ENCODE measurements at regions not wholly inside any gene's neighbourhood (a gene's known extent, or its start where the extent isn't known, plus 50 kb on each side); places are given as distances from the start of the nearest gene placed in this dataset.
A peak's percentile ranks its signal among the peaks of the same experiment; 100 is the strongest.
"Not testable (repeated sequence)": the region's sequence is repeated elsewhere in the genome, so short reads cannot be mapped to it uniquely, and the experiment has no call there.

DNA sequence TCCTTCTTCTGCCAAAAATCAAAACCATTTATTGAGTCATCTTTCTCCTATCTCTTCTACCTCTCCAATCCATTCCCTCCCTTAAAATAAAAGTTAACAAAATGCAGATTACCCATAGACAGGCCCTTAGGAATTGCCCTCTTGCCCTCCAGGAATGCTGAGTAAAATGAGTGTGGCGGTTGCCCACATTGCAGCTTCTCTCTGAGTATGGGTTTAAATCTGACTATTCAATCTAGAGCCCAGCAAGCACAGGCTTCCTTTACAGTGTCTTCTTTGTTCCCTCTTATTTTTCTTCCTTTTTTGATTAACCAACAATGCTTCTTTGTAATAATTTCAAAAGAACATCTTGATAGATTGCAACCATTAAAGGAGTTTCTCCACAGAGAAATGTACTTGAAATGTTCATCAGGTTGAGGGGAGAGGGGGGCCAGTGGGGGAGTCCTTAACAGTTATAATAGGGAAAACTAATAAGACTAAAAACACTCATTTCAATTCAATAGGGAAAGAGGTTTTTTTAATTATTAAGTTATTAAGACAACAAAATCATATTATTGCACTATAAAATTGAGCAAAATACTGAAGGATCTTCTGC, 135.3 kb upstream of the LMCD1 start:
- DNase-seq: no peak

DNA sequence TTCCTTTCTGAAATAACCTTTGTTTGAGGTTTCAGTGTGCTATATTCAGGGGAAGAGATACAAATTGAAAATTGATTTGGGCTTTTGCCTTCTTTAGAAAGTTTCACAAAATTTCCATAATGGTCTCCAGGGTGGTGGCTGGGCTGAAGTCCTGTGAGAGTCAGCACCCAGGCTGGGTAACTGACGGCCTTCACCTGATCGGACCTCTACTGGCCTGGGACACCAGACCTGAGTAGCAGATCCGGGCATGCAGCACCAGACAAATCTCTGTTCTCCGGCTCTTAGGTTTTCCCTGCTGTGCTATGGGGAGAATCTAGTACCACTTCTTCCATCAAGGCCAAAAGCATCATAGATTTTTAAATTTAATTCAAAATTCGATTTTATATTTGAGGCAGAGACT, 133.0 kb upstream of the LMCD1 start:
- DNase-seq: no peak

DNA sequence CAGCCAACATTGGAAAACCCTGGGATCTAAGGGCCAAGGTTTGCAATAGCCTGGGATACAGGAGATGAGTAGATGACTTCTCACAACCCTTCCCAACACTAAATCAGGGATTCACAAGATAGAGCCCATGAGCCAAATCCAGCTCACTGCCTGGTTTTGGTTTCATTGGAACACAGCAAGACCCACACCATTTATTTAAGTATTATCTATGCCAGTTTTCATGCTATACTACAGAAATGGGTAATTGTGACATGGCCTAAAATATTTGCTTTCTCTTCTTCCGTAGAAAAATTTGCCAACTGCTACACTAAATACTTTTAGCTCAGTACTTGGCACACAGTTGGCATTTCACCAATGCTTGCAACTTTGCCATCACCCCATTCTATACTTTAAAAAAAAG, 132.0 kb upstream of the LMCD1 start:
- DNase-seq: no peak

DNA sequence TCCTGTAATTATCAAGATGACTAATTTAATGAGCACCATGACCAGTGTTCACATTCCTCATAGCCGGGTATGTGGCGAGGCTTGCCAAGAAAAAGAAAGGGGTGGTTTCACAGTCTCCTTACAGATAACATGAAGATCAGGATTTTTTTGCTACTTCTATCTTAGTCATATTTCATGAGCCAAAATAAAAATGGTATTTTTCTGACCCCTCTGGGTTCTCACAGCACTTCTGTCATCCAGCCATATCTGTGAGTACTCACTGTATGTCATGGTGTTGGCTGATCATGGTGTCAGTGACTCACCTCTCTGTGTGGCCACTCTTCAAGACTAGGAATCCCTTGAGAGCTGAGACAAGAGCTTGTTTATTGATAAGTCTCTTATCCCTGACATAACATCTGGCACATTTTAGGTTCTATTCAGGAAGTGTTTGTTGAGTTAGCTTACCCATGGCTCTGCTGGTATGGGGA, 130.5 kb upstream of the LMCD1 start:
- no peak for DNase-seq

DNA sequence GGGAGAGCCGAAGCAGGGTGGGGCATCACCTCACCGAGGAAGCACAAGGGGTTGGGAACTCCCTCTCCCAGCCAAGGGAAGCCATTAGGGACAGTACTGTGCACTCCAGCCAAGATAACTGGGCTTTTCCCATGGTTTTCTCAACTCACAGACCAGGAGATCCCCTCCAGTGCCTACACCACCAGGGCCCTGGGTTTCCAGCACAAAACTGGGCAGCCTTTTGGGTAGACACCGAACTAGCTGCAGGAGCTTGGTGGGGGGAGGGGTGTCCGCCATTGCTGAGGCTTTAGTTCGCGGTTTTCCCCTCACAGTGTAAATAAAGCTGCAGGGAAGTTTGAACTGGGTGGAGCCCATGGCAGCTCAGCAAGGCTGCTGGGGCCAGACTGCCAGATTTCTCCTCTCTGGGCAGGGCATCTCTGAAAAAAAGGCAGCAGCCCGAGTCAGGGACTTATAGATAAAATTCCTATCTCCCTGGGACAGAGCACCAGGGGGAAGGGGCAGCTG, 129.6 kb upstream of the LMCD1 start:
- DNase-seq: no peak

DNA sequence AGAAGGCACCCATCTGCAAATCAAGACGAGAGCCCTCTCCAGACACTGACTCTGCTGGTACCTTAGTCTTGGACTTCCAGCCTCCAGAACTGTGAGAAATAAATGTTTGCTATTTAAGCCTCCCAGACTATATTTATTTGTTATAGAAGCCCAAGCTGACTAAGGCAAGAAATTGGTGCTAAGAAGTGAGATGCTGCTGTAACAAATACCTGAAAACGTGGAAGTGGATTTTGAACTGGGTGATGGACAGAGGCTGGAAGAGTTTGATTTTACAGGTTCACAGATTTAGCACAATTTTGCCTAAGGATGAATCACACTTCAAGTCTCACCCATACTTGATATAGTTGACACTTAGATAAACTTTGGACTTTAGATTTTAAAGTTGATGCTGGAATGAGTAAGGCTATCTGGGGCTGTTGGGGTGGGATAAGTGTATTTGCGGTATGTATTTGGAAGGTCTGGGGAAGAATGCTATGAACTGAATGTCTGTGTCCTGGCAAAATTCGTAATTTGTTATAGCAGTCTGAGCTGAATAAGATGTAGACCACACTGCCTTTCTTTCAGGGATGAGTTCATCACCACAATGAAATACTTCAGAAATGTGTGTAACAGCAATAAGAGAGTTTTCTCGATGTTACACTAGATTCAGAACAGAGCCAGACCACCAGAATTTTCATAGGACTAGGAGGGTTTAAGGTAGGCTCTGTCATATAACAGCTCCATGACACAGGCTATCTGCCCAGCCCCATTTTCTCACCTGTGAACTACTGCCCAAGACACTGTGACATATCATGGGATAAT, 120.5 kb upstream of the LMCD1 start:
- no peak for DNase-seq

DNA sequence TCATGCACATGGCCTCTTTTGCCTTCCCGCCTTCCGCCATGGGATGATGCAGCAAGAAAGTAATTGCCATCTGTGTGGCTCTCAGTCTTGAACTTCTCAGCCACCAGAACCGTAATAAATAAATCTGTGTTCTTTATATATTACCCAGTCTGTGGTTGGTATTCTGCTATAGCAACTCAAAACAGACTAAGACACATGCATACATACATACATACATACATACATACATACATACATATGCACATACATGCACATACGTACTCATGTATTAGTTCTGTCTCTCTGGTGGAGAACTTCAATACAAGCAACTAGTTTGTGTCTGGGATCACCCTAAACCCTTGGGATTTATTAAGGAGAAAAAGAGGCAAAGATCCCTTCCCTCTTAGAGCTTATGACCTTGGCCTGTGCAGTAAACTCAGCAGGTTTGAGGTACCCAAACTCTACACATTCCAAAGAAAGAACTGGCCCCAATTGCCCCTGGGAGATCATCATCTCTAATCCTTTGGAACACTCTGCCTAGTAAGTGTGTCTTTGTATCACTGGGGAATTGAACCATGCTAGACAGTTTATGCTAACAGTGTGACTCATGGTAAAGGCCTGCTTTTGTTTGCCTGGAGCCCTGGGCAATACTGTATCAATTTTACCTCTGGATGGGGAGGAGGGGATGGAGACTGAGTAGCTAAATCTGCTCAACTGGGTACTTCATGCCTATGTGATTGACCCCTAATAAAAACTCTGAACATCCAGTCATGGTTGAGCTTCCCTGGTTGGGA, 115.6 kb upstream of the LMCD1 start:
- no peak for DNase-seq

DNA sequence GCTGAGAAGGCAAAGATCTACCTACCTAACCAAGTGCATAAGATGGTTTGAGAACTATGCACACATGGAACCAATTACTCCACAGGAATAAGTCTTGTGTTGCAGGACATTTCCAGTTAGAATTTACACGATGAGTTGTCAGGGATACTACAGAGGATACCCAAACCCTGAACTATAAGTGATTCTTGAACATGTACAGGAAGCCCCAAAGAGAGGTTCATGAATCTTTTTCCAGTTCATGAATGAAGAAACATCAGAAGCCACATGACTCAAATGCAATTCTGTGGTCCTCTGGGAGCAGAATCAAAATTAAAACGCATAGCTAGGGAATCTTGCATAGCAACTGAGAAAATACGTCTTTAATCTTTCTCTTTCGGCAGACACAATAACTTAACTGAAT, 114.1 kb upstream of the LMCD1 start:
- DNase-seq: no peak

DNA sequence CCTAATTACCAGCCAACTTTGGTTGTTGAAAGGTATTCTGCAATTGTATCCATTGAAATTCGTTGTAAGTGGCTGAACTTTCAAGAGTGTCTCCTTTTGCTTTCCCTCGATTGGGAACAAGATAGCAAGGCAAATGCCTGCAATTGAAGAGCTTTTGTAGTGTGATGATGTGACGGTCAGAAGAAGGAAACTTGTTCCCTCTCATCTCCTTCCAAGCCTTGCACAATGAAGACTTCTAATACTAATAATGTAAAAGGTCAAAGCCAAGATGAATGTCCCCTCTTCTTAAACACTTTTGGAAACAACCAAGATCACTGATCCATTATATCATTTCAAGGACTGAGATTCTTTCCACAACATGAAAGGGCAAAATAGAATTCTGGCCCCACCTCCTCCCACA, 101.9 kb upstream of the LMCD1 start:
- DNase-seq: no peak

DNA sequence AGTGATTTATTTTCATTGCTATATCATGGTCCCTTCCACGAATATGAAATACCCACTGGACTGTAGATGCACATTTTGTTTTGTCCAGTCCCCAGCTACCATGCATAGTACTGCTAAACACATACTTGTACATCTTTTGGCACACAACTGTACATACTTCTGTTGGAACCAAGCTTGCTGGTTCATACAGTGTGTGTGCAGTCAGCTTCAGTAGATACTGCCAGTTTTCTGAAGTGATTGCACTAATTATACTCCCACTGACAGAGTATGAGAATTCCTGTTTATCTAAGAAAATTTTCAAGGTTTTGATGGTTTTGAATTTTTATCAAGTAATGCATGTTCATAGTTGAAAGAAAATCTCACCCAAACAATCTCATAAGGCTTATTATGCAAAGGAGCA, 100.7 kb upstream of the LMCD1 start:
- no peak for DNase-seq

DNA sequence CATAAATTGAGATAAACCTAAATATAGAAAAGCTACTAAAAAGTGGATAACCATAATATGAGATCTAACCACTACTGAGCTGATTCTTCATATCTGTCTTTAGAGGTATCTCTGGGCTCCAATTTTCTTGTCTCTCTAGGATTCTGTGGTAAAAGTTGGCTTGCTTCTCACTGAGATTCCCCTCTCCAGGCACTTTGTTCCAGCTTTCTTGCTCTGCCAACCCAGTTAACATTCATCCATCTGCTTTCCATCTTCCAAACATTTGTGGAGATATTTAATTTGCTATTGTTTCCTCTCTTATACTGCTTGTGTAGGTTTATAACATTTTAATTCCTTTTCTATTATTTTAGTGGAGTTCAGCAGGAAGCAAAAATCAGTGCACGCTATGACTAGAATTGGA, 97.6 kb upstream of the LMCD1 start:
- DNase-seq: no peak

DNA sequence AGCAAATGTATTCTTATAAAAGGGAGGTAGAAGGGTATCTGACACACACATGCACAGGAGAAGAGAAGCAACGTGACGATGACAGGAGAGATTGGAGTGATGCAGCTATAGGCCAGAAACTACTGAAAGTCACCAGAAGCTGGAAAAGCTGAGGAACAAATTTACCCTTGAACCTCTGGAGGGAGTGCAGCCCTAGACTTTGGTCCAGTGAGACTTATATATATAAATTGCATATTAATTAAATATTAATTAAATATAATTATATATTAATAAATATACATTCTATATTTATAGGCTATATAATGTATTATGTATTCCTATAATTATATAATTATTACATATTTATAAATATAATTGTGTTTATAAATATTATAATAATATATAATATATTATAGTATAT, 96.5 kb upstream of the LMCD1 start:
- no peak for DNase-seq

DNA sequence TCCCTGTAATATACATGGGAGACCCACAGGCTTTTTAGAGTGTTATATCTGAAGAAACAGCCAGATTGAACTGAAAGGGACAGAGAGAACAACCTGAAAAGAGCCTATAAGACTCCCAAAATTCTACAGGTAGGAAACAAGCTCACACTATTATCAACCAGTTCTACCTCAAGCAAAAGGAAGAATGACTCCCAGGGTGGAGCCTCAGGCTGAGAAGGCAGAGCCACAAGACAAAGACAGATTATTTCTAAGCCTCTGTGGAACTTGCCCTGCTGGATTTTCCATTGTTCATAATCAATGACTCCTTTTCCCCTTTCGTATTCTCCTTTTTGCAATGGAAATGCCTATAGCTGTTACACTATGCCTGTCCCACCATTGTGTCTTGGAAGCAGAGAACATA, 95.1 kb upstream of the LMCD1 start:
- no peak for DNase-seq

DNA sequence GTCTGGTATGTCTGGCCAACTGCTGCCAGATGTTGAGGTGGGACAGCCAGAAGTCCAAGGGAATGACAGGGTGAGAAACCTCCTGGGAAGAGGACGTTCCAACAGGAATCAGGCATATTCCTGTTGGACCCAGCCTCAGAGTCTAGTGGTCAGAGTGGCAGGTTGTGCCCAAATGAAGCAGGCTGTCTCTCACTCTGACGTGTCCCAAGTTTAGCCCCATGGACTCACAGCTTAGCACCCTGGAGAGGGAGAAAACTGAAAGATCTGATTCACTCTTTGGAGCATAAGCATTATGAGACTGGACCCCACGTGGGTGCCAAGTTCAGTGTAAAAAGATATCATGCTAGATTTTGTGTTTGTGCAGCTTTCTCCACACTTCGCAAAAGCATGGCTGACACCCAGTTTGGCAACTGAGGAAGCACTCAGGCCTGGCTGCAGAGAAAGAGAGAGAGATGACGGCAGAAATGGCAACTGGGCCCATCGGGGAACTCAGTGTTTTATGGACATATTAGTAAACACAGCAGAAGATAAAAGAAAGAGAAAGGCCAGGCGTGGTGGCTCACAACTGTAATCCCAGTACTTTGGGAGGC, 88.2 kb upstream of the LMCD1 start:
- no peak for DNase-seq

DNA sequence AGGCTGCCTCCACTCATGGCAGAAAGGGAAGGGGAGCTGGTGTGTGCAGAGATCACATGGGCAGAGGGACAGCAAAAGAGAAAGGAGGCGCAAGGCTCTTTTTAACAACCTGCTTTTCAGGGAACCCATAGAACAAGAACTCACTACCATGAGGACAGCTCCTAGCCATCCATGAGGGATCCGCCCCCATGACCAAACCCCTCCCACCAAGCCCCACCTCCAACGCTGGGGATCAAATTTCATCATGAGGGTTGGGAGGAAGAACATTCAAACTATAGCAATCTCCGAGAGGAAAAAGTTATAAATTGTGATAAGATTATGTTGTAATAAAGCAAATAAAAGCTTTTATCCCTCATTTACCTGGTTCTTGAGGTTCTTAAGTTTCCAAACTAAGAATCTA, 84.7 kb upstream of the LMCD1 start:
- peak; percentile 20 for DNase-seq

DNA sequence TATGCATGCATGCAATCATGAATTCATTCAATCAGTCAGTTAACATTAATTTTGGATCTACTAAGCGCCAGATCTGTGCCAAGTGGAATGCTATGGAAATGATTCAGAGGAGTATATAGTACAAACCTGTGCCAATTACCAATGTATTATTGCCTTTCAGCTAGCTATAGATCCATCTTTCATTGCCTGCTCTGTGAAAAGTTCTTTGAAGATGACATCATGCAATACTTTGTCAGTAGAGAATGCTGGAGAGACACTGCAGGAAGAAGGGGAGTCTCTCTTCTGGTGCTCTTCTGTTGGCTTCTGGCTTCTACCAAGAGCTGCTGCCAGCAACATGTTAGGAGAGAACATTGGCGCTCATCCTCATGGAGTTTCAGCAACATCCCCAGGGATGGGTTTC, 81.0 kb upstream of the LMCD1 start:
- DNase-seq: no peak

DNA sequence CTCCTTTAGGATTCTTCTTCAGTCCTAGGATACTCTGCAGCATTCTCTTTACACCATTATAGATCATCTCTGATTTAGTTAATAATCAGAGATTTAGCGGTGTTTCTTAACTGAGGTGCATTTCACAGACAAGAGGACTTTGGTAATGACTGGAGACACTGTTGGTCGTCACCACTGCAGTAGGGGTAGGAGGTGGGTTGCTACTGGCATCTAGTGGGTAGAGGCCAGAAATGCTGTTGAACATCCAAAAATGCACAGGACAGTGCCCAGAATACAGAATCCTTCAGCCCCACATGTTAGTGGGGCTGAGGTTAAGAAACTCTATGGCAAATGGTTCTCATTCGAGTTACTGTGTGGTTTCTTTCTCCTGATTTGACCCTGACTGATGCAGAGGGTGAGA, 80.4 kb upstream of the LMCD1 start:
- no peak for DNase-seq

DNA sequence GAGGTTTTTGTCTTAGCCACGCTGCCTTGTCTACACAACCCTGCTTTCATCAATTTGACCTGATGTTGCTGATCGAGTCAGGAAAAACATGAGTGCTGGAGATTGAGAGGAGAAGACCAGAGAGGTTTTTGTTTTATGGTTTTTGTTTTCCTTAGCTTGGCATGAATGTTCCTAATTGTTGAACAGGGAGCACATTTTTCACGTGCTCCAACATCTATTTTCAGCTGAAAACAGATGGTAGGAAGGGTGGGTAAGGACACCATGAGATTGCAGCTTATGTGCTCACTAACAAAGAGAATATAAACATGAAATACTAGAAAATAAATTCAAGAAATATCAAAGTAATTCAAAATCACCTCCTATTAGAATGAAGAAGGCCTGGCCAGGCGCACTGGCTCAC, 79.9 kb upstream of the LMCD1 start:
- DNase-seq: no peak

DNA sequence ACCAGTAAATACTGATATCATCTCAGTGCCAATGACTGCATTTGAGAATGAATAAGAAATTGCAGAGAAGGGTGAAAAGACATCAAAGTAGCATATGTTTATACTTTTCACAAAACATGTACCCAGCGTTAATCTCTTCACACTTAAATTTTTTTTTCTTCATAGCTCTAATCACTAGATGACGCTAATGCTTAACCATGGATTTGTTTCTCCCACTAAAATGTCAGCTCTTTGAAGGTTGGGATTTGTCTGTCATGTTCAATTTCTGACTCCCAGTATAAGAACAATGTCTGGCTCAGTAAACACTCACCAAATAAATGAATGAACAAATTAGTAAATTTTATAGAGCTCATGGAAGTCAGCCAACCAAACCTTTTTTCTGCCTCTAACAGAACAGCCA, 78.3 kb upstream of the LMCD1 start:
- no peak for DNase-seq

DNA sequence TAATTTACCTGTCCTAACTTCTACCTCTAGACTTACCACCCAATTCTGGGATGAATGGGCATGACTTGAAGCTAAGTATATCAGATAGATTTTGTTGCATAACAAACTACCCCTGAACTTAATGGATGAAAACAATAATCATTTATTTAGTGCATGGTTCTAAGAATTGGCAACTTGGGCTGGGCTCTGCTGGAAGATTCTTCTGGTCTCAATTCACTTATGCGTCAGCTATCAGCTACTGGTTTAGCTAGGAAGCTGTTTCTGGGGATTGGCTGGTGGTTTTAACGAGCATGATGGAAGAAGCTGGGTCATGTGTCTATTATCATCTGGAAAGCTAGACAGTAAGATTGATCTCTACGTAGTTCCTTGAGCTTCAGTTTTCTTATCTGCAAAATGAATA, 77.3 kb upstream of the LMCD1 start:
- DNase-seq: no peak

DNA sequence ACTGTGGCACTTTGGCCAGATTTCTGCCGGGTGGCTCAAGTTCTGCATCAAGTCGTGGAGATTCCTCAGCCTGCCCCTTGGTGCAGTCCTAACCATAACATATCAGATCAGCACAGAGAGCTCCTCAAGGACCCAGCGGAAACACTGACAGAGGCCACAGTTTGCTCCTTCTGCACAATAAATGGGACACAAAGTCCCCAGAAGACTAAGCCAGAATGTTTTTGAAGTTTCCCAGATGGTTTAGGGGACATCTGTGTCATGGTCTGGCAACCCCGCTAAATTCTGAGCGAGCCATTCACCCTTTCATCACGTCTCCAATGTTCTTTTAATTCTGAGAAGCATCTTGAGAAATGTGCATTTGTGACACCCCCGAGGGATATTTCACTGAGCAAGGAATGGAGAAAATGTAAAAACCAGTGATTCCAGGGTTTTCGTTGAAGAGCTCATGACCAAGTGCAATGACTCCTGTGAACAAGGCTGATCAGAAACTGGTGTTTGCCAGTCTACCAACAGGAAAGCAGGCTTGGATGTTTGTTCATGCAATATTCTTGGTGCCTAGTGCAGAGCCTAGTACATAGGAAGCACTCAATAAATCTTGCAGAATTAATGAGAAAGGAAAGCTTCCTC, 64.8 kb upstream of the LMCD1 start:
- no peak for DNase-seq

DNA sequence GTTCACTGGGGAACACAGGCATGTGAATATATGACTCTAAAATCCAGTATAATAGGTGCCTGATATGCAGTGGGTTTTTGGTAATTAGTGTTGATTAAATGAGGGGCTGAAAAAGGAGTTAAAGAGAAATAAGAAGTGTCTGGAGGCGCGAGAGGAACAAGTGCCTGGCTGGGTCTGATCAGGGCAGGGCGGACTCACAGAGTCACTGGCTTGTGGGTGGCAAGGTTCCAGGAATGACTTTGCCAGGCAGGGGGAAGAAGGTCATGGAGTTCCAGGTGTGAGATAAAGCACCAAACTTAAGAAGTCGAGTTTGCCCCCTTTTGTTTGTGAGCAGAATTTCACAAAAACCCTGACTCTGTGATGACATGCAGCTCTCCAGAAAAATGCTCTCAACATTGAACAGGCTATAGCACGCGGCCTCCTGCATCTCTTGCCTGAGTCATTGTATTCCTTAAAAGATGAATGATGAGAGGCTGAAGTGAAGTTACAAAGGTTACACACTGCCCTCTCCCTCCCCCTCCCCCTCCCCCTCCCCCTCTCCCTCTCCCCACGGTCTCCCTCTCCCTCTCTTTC, 63.0 kb upstream of the LMCD1 start:
- DNase-seq: no peak

DNA sequence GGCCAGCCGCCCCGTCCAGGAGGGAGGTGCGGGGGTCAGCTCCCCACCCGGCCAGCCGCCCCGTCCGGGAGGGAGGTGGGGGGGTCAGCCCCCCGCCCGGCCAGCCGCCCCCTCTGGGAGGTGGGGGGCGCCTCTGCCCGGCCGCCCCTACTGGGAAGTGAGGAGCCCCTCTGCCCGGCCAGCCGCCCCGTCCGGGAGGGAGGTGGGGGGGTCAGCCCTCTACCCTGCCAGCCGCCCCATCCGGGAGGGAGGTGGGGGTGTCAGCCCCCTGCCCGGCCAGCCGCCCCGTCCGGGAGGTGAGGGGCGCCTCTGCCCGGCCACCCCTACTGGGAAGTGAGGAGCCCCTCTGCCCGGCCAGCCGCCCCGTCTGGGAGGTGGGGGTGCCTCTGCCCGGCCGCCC, 61.5 kb upstream of the LMCD1 start:
- DNase-seq: not testable (repeated sequence)

Measured in suppressor macrophage treated with lipopolysaccharide for 4 hours (primary cell).